ENCODE measurements at regions not wholly inside any gene's neighbourhood (a gene's known extent, or its start where the extent isn't known, plus 50 kb on each side); places are given as distances from the start of the nearest gene placed in this dataset.
"Not testable (repeated sequence)": the region's sequence is repeated elsewhere in the genome, so short reads cannot be mapped to it uniquely, and the experiment has no call there.

GRCh38 chr6:9697263-9697931 is 717.5 kb downstream of the TFAP2A start:
- DNase-seq (ENCODE audit: low spot score) = no peak

DNA sequence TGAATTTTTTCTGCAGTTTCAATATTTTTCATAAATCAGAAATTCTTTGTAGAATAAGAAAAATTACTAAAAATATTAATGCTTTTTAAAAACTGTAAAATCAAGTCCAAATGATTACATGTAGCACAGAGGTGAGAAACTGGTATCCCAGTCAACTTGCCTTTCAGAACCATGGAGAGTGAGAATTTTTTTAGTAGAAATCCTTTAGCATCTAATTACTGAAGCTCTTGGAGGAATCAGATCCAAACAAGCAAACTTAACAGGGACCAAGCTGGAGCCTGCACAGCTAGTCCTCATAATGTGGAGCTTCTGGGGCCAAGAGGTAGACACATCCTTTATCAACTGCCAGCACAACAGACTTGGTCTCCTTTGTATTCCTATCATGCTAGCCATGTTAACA is 724.5 kb downstream of the TFAP2A start:
- no peak for DNase-seq (ENCODE audit: low spot score)

- not testable (repeated sequence) for DNase-seq (ENCODE audit: low spot score)
These were observed 734.1 kb downstream of the TFAP2A start for GRCh38 chr6:9680727-9681126.

GRCh38 chr6:9675122-9675521 is 739.8 kb downstream of the TFAP2A start:
- DNase-seq (ENCODE audit: low spot score) = no peak

GRCh38 chr6:9659848-9660247 is 755.0 kb downstream of the TFAP2A start:
- no peak for DNase-seq (ENCODE audit: low spot score)

DNA sequence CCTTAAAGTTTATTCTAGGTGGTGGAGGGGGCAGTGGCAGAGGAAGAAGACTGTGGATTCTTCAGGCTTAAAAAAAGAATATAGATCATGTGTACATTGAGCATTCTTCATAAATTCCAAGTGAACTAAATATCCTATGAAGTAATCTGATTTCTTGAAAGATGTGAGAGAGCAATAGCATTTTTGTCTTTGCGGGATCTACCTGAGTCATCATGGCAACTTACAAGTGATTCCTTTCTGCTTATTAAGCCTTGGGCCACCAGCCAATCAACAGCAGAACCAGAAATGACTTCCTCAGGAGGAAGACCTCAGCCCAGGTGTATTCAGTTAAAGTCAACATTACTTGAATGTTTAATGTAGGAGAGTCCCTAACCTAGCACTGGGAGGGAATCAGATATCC is 756.9 kb downstream of the TFAP2A start:
- no peak for DNase-seq (ENCODE audit: low spot score)

DNA sequence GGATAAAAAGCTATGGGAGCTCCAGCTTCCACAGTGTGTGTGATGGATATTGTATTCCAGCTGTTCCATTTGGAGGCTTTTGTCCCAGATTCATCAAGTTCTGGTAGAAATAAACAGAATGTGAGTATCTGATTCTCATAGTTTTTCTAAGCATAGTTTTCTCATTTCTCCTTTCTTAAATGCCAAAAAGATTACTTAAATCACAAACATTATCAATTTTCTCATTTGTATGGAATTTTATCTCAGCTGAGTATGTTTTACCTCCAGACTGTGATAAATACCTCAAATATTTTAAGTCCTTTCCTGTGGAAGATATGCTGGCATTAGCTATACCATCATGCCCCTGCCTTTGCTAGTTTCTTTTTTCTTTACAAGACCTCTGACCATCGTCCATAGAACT is 767.3 kb downstream of the TFAP2A start:
- no peak for DNase-seq (ENCODE audit: low spot score)

DNA sequence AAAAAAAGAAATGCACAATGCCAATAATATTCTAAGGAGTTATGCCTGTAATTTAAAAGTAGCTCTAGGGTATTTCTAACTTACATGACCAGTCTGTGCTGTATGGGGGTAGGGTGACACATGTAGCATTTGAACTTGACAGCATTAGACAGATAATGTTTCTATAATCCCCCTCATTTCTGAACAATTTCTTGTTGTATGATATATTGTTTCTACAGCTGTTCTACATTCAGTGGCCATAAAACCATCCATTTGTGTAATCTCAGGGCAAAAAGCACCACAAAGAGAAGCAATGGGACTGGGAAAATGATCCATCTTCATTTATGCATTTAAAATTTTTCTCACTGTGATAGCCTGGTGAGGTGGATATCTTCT is 767.8 kb downstream of the TFAP2A start:
- no peak for DNase-seq (ENCODE audit: low spot score)

GRCh38 chr6:9646342-9647070 is 768.4 kb downstream of the TFAP2A start:
- DNase-seq (ENCODE audit: low spot score) = no peak

DNA sequence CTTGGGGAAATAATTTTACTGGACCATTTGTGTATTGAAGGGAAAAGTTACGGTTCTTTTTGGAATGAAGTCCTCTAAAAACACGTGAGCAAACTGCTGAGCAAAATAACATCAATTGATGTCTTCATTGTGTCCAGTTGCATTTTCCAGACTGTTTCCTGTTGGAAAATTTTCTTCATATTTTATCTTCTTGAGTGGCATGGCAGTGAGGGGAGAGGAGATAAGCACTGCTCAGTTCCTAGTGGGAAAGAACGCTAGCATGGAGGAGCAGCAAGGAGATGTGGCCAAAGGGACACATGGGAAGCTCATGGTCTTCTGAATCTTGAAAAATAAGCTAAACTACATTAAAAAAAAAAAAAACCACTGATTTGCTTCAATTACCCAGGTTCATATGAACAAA is 776.0 kb downstream of the TFAP2A start:
- no peak for DNase-seq (ENCODE audit: low spot score)

- DNase-seq (ENCODE audit: low spot score) = no peak
These were observed 780.1 kb downstream of the TFAP2A start for GRCh38 chr6:9634776-9635175.

GRCh38 chr6:9632026-9632425 is 782.8 kb downstream of the TFAP2A start:
- no peak for DNase-seq (ENCODE audit: low spot score)

DNA sequence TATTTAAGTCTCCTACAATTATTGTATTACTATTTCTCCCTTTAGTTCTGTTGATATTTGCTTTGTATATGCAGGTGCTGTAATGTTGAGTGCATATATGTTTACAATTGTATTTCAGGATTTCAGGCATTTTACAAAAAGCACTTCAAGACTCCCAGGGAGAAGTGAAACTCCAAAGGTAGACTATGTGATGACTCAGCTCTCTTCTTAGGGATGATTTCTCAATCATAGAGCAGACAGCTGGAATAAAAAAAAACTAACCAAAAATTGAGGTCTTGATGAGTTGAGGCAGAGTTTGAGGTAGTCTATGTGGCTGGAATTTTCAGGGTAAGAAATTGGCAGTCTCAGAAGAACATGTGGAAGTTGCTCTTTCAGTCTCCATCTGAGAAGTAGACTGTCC is 786.1 kb downstream of the TFAP2A start:
- no peak for DNase-seq (ENCODE audit: low spot score)

DNA sequence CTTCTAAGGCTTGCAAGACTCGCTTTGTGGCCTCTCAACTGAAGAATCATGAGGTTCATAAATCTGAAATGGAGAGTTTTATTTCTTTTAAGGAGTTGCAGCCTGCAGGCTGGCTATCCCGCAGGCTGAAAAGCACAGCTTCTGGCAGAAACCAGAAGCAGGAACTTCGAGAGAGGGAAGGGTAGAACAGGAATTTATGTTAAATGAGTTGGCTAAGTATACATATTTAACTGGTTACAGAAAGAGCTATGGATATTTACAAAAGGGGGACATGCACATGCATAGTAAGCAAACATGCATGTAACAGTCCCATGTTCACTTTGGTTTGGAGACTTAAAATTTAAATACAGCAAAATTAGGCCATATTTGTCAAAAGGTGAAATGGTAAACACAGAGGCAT is 787.0 kb downstream of the TFAP2A start:
- no peak for DNase-seq (ENCODE audit: low spot score)

DNA sequence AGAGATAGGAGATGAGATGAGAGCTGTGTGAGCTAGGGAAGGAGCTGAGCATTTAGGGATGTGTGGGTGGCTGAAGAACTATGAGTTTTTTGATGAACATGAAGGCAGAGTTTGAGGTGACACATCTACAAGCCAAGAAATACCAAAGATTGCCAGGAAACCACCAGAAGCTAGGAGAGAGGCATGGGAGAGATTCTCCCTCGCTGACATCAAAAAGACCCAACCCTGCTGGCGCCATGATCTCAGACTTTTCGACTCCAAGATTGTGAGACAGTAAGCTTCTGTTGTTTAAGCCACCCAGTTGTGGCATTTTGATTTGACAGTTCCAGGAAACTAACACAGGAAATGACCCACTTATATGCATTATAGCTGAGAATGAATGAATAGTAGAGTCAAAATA is 790.9 kb downstream of the TFAP2A start:
- DNase-seq (ENCODE audit: low spot score) = no peak

DNA sequence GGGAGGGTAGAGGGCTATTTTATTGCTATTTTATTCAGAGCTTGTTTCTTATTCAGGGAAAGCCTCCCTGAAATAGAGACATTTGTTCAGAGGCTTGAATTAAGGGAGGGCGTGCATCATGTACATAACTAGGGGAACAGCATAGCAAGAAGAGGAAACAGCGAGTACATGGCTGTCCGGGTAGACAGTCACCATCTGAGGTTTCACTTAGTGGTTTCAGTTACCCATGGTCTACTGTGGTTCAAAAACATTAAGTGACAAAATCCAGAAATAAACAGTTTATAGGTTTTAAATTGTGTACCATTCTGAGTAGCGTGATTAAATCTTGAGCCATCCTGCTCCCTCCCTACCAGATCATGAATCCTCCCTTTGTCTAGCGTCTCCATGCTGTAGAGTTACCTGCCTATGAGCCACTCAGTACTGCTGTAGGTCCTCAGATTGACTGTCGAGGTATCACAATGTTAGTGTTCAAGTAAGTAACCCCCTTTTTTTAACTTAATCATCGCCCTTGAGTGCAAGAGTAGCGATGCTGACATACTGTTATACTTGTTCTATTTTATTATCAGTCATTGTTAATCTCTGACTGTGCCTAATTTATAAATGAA is 791.5 kb downstream of the TFAP2A start:
- DNase-seq (ENCODE audit: low spot score) = no peak

DNA sequence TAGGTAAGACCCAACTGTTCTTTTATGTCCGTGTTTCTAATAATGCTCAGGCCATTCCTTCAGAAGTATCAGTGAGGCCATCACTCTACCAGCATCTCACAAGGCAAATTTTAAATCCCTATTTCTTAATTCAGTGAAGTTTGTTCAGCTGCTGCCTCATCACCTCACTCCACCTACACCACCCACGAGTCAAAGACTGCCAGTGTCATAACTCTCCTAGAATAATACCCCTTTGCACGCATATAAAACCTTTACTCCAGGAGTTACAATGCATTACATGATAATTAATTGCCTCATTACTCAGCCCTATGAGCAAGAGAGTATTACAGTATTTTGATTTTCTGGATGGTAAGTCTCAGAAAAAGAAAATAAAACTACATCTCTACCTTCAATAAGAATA is 793.6 kb downstream of the TFAP2A start:
- DNase-seq (ENCODE audit: low spot score) = no peak

GRCh38 chr6:9620687-9621086 is 794.2 kb downstream of the TFAP2A start:
- no peak for DNase-seq (ENCODE audit: low spot score)

GRCh38 chr6:9620263-9620662 is 794.6 kb downstream of the TFAP2A start:
- DNase-seq (ENCODE audit: low spot score) = no peak

DNA sequence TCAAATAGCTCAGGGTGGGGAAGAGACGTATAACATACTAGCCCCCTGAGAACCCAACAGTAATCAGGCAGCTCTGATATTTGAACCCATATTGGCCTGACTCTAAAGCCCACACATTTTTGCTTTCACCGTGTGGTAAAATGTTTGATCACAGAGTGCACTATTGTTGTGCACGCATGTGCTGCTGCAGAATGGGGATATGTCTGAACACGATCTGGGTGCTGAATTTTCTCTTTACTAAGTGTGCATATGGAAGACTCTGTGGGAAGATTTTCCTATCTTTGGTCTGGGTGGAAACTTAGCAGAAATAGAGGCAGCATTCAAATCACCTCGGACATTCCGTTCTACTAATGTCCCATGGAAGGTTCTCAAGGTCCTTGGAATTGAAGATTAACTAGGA is 800.1 kb downstream of the TFAP2A start:
- no peak for DNase-seq (ENCODE audit: low spot score)

GRCh38 chr6:9612489-9612888 is 802.4 kb downstream of the TFAP2A start:
- no peak for DNase-seq (ENCODE audit: low spot score)

- DNase-seq (ENCODE audit: low spot score) = no peak
These were observed 804.1 kb downstream of the TFAP2A start for GRCh38 chr6:9610620-9611415.

Data from iPS-NIHi11 (cell line).